ENCODE measurements at regions not wholly inside any gene's neighbourhood (a gene's known extent, or its start where the extent isn't known, plus 50 kb on each side); places are given as distances from the start of the nearest gene placed in this dataset.

- no peak overlapping the region for H3K27ac ChIP-seq (ENCODE audit: low read depth, low read length)
- no peaks in the 10 kb centered on the region for H3K27me3 ChIP-seq (ENCODE audit: insufficient read depth, low read length, poor library complexity, severe bottlenecking)
- Mint-ChIP-seq H3K27ac (no peak overlapping the region), H3K27me3 (peaks cover 0 to 3% of the 10 kb centered on the region in 2 donors), H3K4me1 (no peaks in the 10 kb centered on the region), H3K4me3 (no peak overlapping the region), H3K36me3 (no peaks in the 10 kb centered on the region), H3K9me3 (no peaks in the 10 kb centered on the region)
- POLR2A ChIA-PET, result no interaction called here
- H3K4me1 ChIP-seq (ENCODE audit: insufficient read depth, low read length), result no peaks in the 10 kb centered on the region
- CTCF ChIA-PET, result interaction anchor here (0.9 kb wide), 1 partner anchor 34 kb away, joined by 3 read pairs; no protein-coding TSS in a partner anchor
- no peaks in the 10 kb centered on the region for H3K9me3 ChIP-seq (ENCODE audit: low read length)
- no peak overlapping the region for H3K4me3 ChIP-seq (ENCODE audit: low read length)
- DNase-seq, result no peak
- no peaks in the 10 kb centered on the region for H3K36me3 ChIP-seq (ENCODE audit: insufficient read depth, low read length)
Observed at GRCh38 chr12:124626971-124627411, 59.6 kb upstream of the NCOR2 start.

DNA sequence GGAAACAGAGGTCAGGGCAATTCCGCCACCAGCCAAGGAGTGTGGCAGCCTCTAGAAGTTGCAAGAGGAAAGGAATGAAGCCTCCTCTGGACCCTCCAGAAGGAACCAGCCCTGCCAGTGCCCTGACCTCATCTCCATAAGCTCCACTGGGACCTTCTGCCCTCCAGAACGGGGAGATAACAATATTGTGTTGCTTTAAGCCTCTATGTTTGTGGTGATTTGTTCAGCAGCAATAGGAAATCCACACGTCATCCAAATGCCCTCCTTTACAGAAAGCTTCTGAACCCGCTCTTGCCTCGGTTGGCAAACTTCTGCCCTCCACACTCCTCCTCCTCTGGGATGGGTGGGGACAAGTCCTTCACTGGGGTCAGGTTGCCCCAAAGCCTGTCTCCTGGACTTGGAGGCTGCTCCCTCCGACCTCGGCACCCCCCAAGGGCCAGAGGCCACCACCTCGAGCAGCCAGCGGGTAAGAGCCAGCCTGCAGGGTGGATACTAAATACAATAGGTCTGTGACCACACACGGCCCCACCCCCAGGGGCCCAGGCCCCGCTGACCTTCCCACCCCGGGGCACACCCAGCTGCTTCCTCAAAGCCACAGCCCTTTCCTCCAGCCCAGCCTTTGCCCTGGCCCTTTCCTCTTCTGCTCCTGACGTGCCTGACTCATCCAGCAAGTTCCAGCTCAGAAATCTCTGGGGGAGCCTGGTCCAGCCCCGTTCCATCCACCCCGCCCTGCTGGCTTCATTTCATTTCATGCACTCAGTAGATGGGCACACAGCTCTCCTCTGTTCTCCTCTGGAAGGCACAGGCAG, 58.7 kb upstream of the NCOR2 start:
- no peaks in the 10 kb centered on the region for H3K27me3 ChIP-seq (ENCODE audit: insufficient read depth, low read length, poor library complexity, severe bottlenecking)
- POLR2A ChIA-PET, result no interaction called here
- no peak overlapping the region for H3K4me3 ChIP-seq (ENCODE audit: low read length)
- Mint-ChIP-seq H3K27ac (no peak overlapping the region), H3K36me3 (no peaks in the 10 kb centered on the region), H3K9me3 (no peaks in the 10 kb centered on the region), H3K4me3 (no peak overlapping the region), H3K4me1 (no peaks in the 10 kb centered on the region), H3K27me3 (peaks cover 0 to 3% of the 10 kb centered on the region in 2 donors)
- no peaks in the 10 kb centered on the region for H3K36me3 ChIP-seq (ENCODE audit: insufficient read depth, low read length)
- no peaks in the 10 kb centered on the region for H3K9me3 ChIP-seq (ENCODE audit: low read length)
- DNase-seq, result no peak
- CTCF ChIA-PET, result interaction anchor here (0.9 kb wide), 1 partner anchor 33 kb away, joined by 3 read pairs; no protein-coding TSS in a partner anchor
- no peak overlapping the region for H3K27ac ChIP-seq (ENCODE audit: low read depth, low read length)
- H3K4me1 ChIP-seq (ENCODE audit: insufficient read depth, low read length), result no peaks in the 10 kb centered on the region

DNA sequence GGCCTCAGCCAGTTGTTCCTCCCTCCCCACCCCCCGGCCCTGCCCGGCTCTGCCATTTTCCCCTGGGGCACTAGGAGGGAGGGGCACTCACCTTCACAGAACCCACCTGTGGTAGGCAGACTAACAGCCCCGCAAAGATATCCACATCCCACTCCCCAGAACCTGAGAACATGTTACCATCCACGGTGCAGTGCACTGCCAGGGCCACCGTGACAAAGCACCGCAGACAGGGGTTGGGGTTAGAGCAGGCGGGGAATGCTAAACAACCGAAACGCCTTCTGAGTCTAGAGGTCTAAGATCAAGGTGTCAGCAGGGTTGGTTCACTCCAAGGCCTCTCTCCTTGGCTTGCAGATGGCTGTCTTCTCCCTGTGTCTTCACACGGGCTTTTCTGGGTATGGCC, 57.4 kb upstream of the NCOR2 start:
- Histone ChIP-seq H3K36me3 (ENCODE audit: insufficient read depth, low read length) (no peaks in the 10 kb centered on the region), H3K27ac (ENCODE audit: low read depth, low read length) (no peak overlapping the region), H3K4me1 (ENCODE audit: insufficient read depth, low read length) (no peaks in the 10 kb centered on the region), H3K27me3 (ENCODE audit: insufficient read depth, low read length, poor library complexity, severe bottlenecking) (no peaks in the 10 kb centered on the region), H3K9me3 (ENCODE audit: low read length) (no peaks in the 10 kb centered on the region), H3K4me3 (ENCODE audit: low read length) (no peak overlapping the region)
- ChIA-PET CTCF (no interaction called here), POLR2A (no interaction called here)
- DNase-seq, result no peak
- H3K27me3 Mint-ChIP-seq, result peaks cover 0 to 3% of the 10 kb centered on the region in 2 donors
- H3K4me3 Mint-ChIP-seq, result no peak overlapping the region
- no peaks in the 10 kb centered on the region for H3K9me3 Mint-ChIP-seq
- H3K36me3 Mint-ChIP-seq, result no peaks in the 10 kb centered on the region
- no peak overlapping the region for H3K27ac Mint-ChIP-seq
- no peaks in the 10 kb centered on the region for H3K4me1 Mint-ChIP-seq

GRCh38 chr12:124623344-124624035, 56.1 kb upstream of the NCOR2 start:
- peaks cover 0 to 5% (median 0%) of the 10 kb centered on the region in 5 donors for H3K9me3 Mint-ChIP-seq
- H3K9me3 ChIP-seq (ENCODE audit: low read length), result no peaks in the 10 kb centered on the region
- H3K4me1 ChIP-seq (ENCODE audit: insufficient read depth, low read length), result no peaks in the 10 kb centered on the region
- ChIA-PET CTCF (no interaction called here), POLR2A (no interaction called here)
- H3K27me3 ChIP-seq (ENCODE audit: insufficient read depth, low read length, poor library complexity, severe bottlenecking), result no peaks in the 10 kb centered on the region
- no peak overlapping the region for H3K27ac Mint-ChIP-seq
- no peak overlapping the region for H3K4me3 ChIP-seq (ENCODE audit: low read length)
- DNase-seq, result no peak
- no peak overlapping the region for H3K27ac ChIP-seq (ENCODE audit: low read depth, low read length)
- H3K36me3 ChIP-seq (ENCODE audit: insufficient read depth, low read length), result no peaks in the 10 kb centered on the region
- H3K27me3 Mint-ChIP-seq, result peaks cover 0 to 4% of the 10 kb centered on the region in 2 donors
- H3K4me3 Mint-ChIP-seq, result no peak overlapping the region
- no peaks in the 10 kb centered on the region for H3K4me1 Mint-ChIP-seq
- no peaks in the 10 kb centered on the region for H3K36me3 Mint-ChIP-seq

DNA sequence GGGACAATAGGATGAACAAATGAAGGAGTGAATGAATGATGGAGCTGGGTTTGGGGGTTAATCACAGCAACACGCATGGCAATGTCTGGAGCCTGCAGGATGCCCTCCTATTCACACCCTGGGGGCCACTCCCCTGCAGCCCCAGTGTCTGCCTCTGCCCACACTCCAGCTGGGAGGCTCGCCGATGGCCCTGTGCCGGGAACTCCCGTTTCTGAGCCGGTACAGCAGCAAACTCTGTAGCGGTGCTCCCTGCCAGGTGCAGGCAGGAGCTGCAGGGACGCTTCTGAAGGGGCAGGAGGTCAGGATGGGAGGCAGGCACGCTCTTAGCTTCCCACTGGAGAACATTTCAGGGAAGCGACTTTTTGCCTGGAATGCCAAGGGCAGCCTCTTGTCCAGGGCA, 55.4 kb upstream of the NCOR2 start:
- H3K9me3 Mint-ChIP-seq, result peaks cover 0 to 5% (median 0%) of the 10 kb centered on the region in 5 donors
- Histone ChIP-seq H3K36me3 (ENCODE audit: insufficient read depth, low read length) (no peaks in the 10 kb centered on the region), H3K9me3 (ENCODE audit: low read length) (no peaks in the 10 kb centered on the region), H3K4me3 (ENCODE audit: low read length) (no peak overlapping the region), H3K27ac (ENCODE audit: low read depth, low read length) (no peak overlapping the region), H3K4me1 (ENCODE audit: insufficient read depth, low read length) (no peaks in the 10 kb centered on the region), H3K27me3 (ENCODE audit: insufficient read depth, low read length, poor library complexity, severe bottlenecking) (no peaks in the 10 kb centered on the region)
- no peak for DNase-seq
- no peak overlapping the region for H3K27ac Mint-ChIP-seq
- H3K36me3 Mint-ChIP-seq, result no peaks in the 10 kb centered on the region
- no peaks in the 10 kb centered on the region for H3K4me1 Mint-ChIP-seq
- CTCF ChIA-PET, result no interaction called here
- POLR2A ChIA-PET, result no interaction called here
- H3K4me3 Mint-ChIP-seq, result no peak overlapping the region
- peaks cover 0 to 6% of the 10 kb centered on the region in 2 donors for H3K27me3 Mint-ChIP-seq

DNA sequence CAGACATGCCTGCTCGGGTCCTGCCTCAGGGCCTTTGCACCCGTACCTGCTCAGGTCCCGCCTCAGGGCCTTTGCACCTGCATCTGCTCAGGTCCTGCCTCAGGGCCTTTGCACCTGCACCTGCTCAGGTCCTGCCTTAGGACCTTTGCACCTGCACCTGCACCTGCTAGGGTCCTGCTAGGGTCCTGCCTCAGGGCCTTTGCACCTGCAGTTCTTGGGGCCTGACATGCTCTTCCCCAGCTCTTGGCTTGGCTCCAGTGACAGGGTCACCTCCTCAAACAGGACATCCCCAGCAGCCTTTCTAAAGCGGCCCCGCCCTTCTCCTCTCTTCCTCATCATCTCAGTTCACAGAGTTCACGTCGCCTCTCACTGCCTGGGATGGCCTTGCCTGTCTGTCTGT, 54.9 kb upstream of the NCOR2 start:
- H3K36me3 Mint-ChIP-seq, result no peaks in the 10 kb centered on the region
- H3K27me3 ChIP-seq (ENCODE audit: insufficient read depth, low read length, poor library complexity, severe bottlenecking), result no peaks in the 10 kb centered on the region
- no peaks in the 10 kb centered on the region for H3K9me3 ChIP-seq (ENCODE audit: low read length)
- H3K27me3 Mint-ChIP-seq, result peaks cover 0 to 6% of the 10 kb centered on the region in 2 donors
- H3K27ac ChIP-seq (ENCODE audit: low read depth, low read length), result no peak overlapping the region
- no peaks in the 10 kb centered on the region for H3K4me1 Mint-ChIP-seq
- no peaks in the 10 kb centered on the region for H3K4me1 ChIP-seq (ENCODE audit: insufficient read depth, low read length)
- CTCF ChIA-PET, result no interaction called here
- no peaks in the 10 kb centered on the region for H3K36me3 ChIP-seq (ENCODE audit: insufficient read depth, low read length)
- POLR2A ChIA-PET, result no interaction called here
- H3K4me3 Mint-ChIP-seq, result no peak overlapping the region
- DNase-seq, result no peak
- no peak overlapping the region for H3K27ac Mint-ChIP-seq
- no peak overlapping the region for H3K4me3 ChIP-seq (ENCODE audit: low read length)
- H3K9me3 Mint-ChIP-seq, result peaks cover 0 to 5% (median 0%) of the 10 kb centered on the region in 5 donors

DNA sequence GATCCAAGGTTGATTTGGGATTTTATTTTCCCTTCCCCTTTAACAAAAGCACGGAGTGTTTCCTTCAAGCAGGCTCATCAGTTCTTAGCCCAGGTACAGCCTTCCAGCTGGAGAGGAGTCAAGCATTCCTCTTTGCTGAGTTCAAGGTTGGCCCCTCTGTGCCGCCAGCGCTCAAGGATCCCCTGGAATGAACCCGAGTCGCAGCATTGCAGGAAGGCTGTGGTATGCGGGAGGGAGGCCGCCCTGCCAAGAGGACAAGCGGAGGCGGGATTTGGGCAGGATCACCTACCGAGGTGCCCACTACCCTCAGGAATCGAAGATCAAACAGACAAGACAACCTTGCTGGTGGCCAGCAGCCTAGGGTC, 53.9 kb upstream of the NCOR2 start:
- Histone ChIP-seq H3K9me3 (ENCODE audit: low read length) (no peaks in the 10 kb centered on the region), H3K4me1 (ENCODE audit: insufficient read depth, low read length) (no peaks in the 10 kb centered on the region), H3K27me3 (ENCODE audit: insufficient read depth, low read length, poor library complexity, severe bottlenecking) (no peaks in the 10 kb centered on the region), H3K27ac (ENCODE audit: low read depth, low read length) (no peak overlapping the region), H3K36me3 (ENCODE audit: insufficient read depth, low read length) (no peaks in the 10 kb centered on the region), H3K4me3 (ENCODE audit: low read length) (no peak overlapping the region)
- Mint-ChIP-seq H3K36me3 (no peaks in the 10 kb centered on the region), H3K4me3 (no peak overlapping the region), H3K27ac (no peak overlapping the region), H3K4me1 (no peaks in the 10 kb centered on the region), H3K27me3 (peaks cover 0 to 10% of the 10 kb centered on the region in 2 donors), H3K9me3 (peaks cover 0 to 5% (median 0%) of the 10 kb centered on the region in 5 donors)
- no peak for DNase-seq
- ChIA-PET CTCF (no interaction called here), POLR2A (no interaction called here)

DNA sequence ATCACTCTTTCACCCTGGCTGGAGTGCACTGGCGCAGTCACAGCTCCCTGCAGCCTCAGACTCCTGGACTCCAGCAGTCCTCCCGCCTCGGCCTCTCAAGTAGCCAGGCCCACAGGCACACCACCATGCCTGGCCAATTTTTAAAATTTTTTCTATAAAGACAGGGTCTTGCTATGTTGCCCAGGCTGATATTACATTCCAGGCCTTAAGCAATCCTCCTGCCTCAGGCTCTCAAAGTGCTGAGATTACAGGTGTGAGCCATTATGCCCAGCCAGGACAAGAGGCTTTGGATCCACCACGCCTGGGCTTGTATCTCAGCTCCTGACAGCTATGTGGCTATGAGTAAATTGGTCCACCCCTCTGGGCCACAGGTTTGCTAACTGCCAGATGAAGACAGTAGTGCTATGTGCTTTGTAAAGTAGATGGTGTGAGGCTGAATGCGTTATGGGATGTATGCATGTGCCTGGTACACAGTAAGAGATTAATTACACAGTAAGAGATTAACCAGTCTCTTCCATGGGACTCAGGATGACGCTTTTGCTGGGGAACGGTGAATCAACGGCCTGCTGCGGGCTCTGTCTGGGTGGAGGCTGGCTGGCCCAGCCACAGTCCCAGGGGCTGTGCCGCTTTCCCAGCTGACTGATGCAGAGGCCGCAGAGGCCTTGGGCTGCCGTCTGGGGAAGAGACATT, 53.3 kb upstream of the NCOR2 start:
- POLR2A ChIA-PET, result no interaction called here
- CTCF ChIA-PET, result no interaction called here
- no peak overlapping the region for H3K27ac Mint-ChIP-seq

More for the DNA sequence above, 53.3 kb upstream of the NCOR2 start:
- no peaks in the 10 kb centered on the region for H3K9me3 ChIP-seq (ENCODE audit: low read length)
- H3K27ac ChIP-seq (ENCODE audit: low read depth, low read length), result no peak overlapping the region
- H3K4me1 ChIP-seq (ENCODE audit: insufficient read depth, low read length), result no peaks in the 10 kb centered on the region
- H3K4me3 ChIP-seq (ENCODE audit: low read length), result no peak overlapping the region
- Mint-ChIP-seq H3K36me3 (no peaks in the 10 kb centered on the region), H3K27me3 (peaks cover 0 to 10% of the 10 kb centered on the region in 2 donors), H3K4me3 (no peak overlapping the region), H3K9me3 (peaks cover 0 to 5% (median 0%) of the 10 kb centered on the region in 5 donors), H3K4me1 (no peaks in the 10 kb centered on the region)
- no peaks in the 10 kb centered on the region for H3K36me3 ChIP-seq (ENCODE audit: insufficient read depth, low read length)
- no peaks in the 10 kb centered on the region for H3K27me3 ChIP-seq (ENCODE audit: insufficient read depth, low read length, poor library complexity, severe bottlenecking)
- no peak for DNase-seq
